ENCODE measurements at regions not wholly inside any gene's neighbourhood (a gene's known extent, or its start where the extent isn't known, plus 50 kb on each side); places are given as distances from the start of the nearest gene placed in this dataset.

DNA sequence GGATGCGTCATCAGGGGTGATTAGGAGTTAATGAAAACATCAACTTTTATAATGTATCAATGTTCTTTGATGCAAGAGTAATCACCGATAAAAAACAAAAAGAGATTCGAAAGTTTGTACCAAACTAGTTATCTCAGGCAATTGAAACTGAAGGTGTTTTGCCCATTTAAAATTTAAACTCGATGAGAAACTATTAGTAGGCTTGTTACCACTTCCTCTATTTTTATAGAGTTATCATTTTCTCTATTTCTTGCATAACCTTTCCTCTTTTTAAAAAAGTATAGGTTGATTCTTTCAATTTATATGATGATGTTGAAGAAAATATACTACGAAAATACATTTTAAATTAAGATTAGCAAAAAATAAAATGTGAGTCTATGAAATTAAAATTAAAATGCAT lies 597.3 kb upstream of the POT1 start:
- no peak for TF ChIP-seq POLR2A (IDR thresholded peaks at IDR 0.05)
- TF ChIP-seq, protein P1, sequence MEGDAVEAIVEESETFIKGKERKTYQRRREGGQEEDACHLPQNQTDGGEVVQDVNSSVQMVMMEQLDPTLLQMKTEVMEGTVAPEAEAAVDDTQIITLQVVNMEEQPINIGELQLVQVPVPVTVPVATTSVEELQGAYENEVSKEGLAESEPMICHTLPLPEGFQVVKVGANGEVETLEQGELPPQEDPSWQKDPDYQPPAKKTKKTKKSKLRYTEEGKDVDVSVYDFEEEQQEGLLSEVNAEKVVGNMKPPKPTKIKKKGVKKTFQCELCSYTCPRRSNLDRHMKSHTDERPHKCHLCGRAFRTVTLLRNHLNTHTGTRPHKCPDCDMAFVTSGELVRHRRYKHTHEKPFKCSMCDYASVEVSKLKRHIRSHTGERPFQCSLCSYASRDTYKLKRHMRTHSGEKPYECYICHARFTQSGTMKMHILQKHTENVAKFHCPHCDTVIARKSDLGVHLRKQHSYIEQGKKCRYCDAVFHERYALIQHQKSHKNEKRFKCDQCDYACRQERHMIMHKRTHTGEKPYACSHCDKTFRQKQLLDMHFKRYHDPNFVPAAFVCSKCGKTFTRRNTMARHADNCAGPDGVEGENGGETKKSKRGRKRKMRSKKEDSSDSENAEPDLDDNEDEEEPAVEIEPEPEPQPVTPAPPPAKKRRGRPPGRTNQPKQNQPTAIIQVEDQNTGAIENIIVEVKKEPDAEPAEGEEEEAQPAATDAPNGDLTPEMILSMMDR (IDR thresholded peaks at IDR 0.05): no peak

Measured in prostate gland (tissue), 2 donors.